K562 (cell line): ENCODE measurements at regions not wholly inside any gene's neighbourhood (a gene's known extent, or its start where the extent isn't known, plus 50 kb on each side); places are given as distances from the start of the nearest gene placed in this dataset.

Experiments
- ETV6 ChIP-seq, 3 experiments: fragments of 150-350 bp in 1 of 3; sonication (generic) in 1 of 3; formaldehyde crosslinking in 1 of 3; IDR thresholded peaks; 2 replicates each; pipeline versions ENCODE4 v1.6.1 to v1.8.0; 2014 to 2022; ENCODE audit warnings: borderline replicate concordance in 2 of 3, low read depth in 2 of 3, antibody characterized with exemption in 1 of 3, low read length in 1 of 3, mild to moderate bottlenecking in 1 of 3, missing genetic modification reagents in 1 of 3
- HDAC2 ChIP-seq: fragments of 450-650 bp; IDR thresholded peaks from 2 replicates; pipeline ENCODE4 v1.6.1; 2016; ENCODE audit warnings: mild to moderate bottlenecking
- KLF16 ChIP-seq: IDR thresholded peaks from 2 replicates; pipeline ENCODE4 v1.6.1; 2016; ENCODE audit warnings: antibody characterized with exemption
- NFE2 ChIP-seq: IDR thresholded peaks from 2 replicates; pipeline ENCODE4 v1.6.1; 2014; ENCODE audit warnings: antibody characterized with exemption, low read depth
- NONO ChIP-seq, 2 experiments: fragments of 200-400 bp in 1 of 2; fragments of 450-650 bp in 1 of 2; formaldehyde crosslinking in 1 of 2; IDR thresholded peaks; 2 replicates each; pipeline ENCODE4 v1.6.1; 2017; ENCODE audit warnings: low read depth in 2 of 2, mild to moderate bottlenecking in 2 of 2, moderate library complexity in 2 of 2, low read length in 1 of 2
- NR1H2 ChIP-seq: sonication (generic); formaldehyde crosslinking; IDR thresholded peaks from 2 replicates; pipeline ENCODE4 v1.4.0; 2020; ENCODE audit warnings: mild to moderate bottlenecking, missing genetic modification reagents
- SAP30 ChIP-seq: fragments of 200-600 bp; sonication (generic); IDR thresholded peaks from 2 replicates; pipeline ENCODE4 v1.6.1; 2012; ENCODE audit warnings: borderline replicate concordance, low read depth, mild to moderate bottlenecking, moderate library complexity, low read length, control low read depth, inconsistent platforms; ENCODE audit not compliant: insufficient read depth, poor library complexity, severe bottlenecking
- TF ChIP-seq, protein P1 (sequence below): fragments of 450-650 bp; formaldehyde crosslinking; IDR thresholded peaks from 2 replicates; pipeline ENCODE4 v1.4.0; 2022; ENCODE audit warnings: missing genetic modification characterization
- TF ChIP-seq, protein P2 (sequence below): fragments of 250-450 bp; sonication (Bioruptor Pico); IDR thresholded peaks from 2 replicates; pipeline ENCODE4 v1.4.0; 2020; ENCODE audit warnings: mild to moderate bottlenecking
- TF ChIP-seq, protein P3 (sequence below), 3 experiments: IDR thresholded peaks in 2 of 3; conservative IDR thresholded peaks in 1 of 3; 2 replicates each; pipeline ENCODE4 v1.5.1; 2011 to 2012; ENCODE audit warnings: low read length in 3 of 3, mild to moderate bottlenecking in 3 of 3, control low read depth in 2 of 3, improper control_type of control experiment in 1 of 3, inconsistent platforms in 1 of 3, low read depth in 1 of 3, mixed read lengths in 1 of 3, moderate library complexity in 1 of 3; ENCODE audit not compliant: insufficient read depth in 2 of 3
- TF ChIP-seq, protein P4 (sequence below): sonication (generic); formaldehyde crosslinking; IDR thresholded peaks from 2 replicates; pipeline ENCODE4 v1.9.0; 2022; ENCODE audit warnings: mild to moderate bottlenecking, missing genetic modification reagents

DNA sequence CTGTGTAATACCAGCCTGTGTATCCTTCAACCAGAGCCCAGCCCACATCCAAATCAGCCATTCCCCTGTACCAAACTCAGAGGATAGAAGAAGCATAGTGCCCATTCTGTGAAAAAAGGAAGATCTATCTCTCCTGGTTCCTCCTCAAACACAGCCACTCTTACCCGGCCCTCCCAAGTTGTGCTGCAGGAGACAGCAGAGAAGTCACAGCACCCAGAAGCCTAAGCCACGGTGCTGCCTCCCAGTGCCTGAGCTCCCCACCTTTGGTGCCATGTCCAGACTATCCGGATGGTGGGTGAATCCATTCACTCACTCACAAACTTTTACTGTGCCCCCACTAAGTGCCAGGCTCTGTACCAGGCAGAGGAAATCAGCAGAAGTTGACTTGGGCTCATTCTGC is 166.0 kb upstream of the ZMIZ1 start:
- TF ChIP-seq, protein P1, sequence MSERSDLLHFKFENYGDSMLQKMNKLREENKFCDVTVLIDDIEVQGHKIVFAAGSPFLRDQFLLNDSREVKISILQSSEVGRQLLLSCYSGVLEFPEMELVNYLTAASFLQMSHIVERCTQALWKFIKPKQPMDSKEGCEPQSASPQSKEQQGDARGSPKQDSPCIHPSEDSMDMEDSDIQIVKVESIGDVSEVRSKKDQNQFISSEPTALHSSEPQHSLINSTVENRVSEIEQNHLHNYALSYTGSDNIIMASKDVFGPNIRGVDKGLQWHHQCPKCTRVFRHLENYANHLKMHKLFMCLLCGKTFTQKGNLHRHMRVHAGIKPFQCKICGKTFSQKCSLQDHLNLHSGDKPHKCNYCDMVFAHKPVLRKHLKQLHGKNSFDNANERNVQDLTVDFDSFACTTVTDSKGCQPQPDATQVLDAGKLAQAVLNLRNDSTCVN: no peak
- TF ChIP-seq SAP30: no peak
- no peak for TF ChIP-seq HDAC2
- no peak for TF ChIP-seq NONO (IDR thresholded peaks at IDR 0.05; ENCODE audit: low read depth in 2 of 2, low read length in 1 of 2)
- TF ChIP-seq KLF16: no peak
- TF ChIP-seq, protein P2, sequence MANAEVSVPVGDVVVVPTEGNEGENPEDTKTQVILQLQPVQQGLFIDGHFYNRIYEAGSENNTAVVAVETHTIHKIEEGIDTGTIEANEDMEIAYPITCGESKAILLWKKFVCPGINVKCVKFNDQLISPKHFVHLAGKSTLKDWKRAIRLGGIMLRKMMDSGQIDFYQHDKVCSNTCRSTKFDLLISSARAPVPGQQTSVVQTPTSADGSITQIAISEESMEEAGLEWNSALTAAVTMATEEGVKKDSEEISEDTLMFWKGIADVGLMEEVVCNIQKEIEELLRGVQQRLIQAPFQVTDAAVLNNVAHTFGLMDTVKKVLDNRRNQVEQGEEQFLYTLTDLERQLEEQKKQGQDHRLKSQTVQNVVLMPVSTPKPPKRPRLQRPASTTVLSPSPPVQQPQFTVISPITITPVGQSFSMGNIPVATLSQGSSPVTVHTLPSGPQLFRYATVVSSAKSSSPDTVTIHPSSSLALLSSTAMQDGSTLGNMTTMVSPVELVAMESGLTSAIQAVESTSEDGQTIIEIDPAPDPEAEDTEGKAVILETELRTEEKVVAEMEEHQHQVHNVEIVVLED: no peak
- TF ChIP-seq, protein P3, sequence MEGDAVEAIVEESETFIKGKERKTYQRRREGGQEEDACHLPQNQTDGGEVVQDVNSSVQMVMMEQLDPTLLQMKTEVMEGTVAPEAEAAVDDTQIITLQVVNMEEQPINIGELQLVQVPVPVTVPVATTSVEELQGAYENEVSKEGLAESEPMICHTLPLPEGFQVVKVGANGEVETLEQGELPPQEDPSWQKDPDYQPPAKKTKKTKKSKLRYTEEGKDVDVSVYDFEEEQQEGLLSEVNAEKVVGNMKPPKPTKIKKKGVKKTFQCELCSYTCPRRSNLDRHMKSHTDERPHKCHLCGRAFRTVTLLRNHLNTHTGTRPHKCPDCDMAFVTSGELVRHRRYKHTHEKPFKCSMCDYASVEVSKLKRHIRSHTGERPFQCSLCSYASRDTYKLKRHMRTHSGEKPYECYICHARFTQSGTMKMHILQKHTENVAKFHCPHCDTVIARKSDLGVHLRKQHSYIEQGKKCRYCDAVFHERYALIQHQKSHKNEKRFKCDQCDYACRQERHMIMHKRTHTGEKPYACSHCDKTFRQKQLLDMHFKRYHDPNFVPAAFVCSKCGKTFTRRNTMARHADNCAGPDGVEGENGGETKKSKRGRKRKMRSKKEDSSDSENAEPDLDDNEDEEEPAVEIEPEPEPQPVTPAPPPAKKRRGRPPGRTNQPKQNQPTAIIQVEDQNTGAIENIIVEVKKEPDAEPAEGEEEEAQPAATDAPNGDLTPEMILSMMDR (IDR thresholded peaks at IDR 0.05 in 2 of 3, conservative IDR thresholded peaks at IDR 0.05 in 1 of 3; ENCODE audit: insufficient read depth in 2 of 3, low read depth in 1 of 3, low read length in 3 of 3): no peak
- TF ChIP-seq, protein P4, sequence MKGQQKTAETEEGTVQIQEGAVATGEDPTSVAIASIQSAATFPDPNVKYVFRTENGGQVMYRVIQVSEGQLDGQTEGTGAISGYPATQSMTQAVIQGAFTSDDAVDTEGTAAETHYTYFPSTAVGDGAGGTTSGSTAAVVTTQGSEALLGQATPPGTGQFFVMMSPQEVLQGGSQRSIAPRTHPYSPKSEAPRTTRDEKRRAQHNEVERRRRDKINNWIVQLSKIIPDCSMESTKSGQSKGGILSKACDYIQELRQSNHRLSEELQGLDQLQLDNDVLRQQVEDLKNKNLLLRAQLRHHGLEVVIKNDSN (CRISPR knock-in tag): no peak
- no peak for TF ChIP-seq NFE2
- no peak for TF ChIP-seq ETV6 (IDR thresholded peaks at IDR 0.05; ENCODE audit: borderline replicate concordance in 1 of 2, low read depth in 2 of 2, low read length in 1 of 2)
- TF ChIP-seq ETV6 (CRISPR knock-in tag; IDR thresholded peaks at IDR 0.05; ENCODE audit: borderline replicate concordance): no peak
- no peak for TF ChIP-seq NR1H2 (CRISPR knock-in tag)
